Smooth muscle cell (in vitro differentiated cells): ENCODE measurements at regions not wholly inside any gene's neighbourhood (a gene's known extent, or its start where the extent isn't known, plus 50 kb on each side); places are given as distances from the start of the nearest gene placed in this dataset.

Experiments
- DNase-seq: peaks from one replicate; lab custom pipeline; 2025; ENCODE audit not compliant: unreplicated experiment; lab: John Stamatoyannopoulos, UW
- H2AFZ ChIP-seq: fragments of 200-600 bp; sonication (generic); 2 replicates; pipeline ENCODE4 v1.6.0; 2016; ENCODE audit warnings: antibody characterized with exemption, low read depth, mild to moderate bottlenecking
- H3F3A ChIP-seq: fragments of 200-600 bp; sonication (generic); 2 replicates; pipeline ENCODE4 v1.6.0; 2017; ENCODE audit warnings: antibody characterized with exemption, low read depth
- H3K27ac ChIP-seq: fragments of 200-600 bp; sonication (generic); 2 replicates; pipeline ENCODE4 v1.5.1; 2016; ENCODE audit warnings: low read depth, mild to moderate bottlenecking
- H3K27me3 ChIP-seq: fragments of 200-600 bp; sonication (generic); 2 replicates; pipeline ENCODE4 v1.6.1; 2016; ENCODE audit warnings: low read depth, mild to moderate bottlenecking
- H3K36me3 ChIP-seq: fragments of 200-600 bp; sonication (generic); 2 replicates; pipeline ENCODE4 v1.5.1; 2016; ENCODE audit warnings: low read depth
- H3K4me1 ChIP-seq: fragments of 200-600 bp; sonication (generic); 2 replicates; pipeline ENCODE4 v1.5.1; 2016; ENCODE audit warnings: low read depth
- H3K4me2 ChIP-seq: fragments of 200-600 bp; sonication (generic); 2 replicates; pipeline ENCODE4 v1.6.0; 2016; ENCODE audit warnings: mild to moderate bottlenecking
- H3K4me3 ChIP-seq: fragments of 200-600 bp; sonication (generic); 2 replicates; pipeline ENCODE4 v1.5.1; 2016; ENCODE audit warnings: mild to moderate bottlenecking
- H3K79me2 ChIP-seq: fragments of 200-600 bp; sonication (generic); 2 replicates; pipeline ENCODE4 v1.6.0; 2016; ENCODE audit warnings: low read depth, mild to moderate bottlenecking
- H3K9ac ChIP-seq: fragments of 200-600 bp; sonication (generic); 2 replicates; pipeline ENCODE4 v1.6.0; 2016; ENCODE audit warnings: low read depth
- H3K9me3 ChIP-seq: fragments of 200-600 bp; sonication (generic); replicated peaks from 2 replicates; pipeline ENCODE4 v1.5.1; 2016; ENCODE audit warnings: low read depth
- H4K20me1 ChIP-seq: fragments of 200-600 bp; sonication (generic); 2 replicates; pipeline ENCODE4 v1.6.0; 2016; ENCODE audit warnings: low read depth
- WGBS: methylation state at CpG from one replicate; pipeline ENCODE4 v1.1.7; 2016; ENCODE audit warnings: low lambda C conversion rate; 5-methylcytosine and 5-hydroxymethylcytosine counted together
- TF ChIP-seq, protein P1 (sequence below): fragments of 200-600 bp; sonication (generic); IDR thresholded peaks from 2 replicates; pipeline ENCODE4 v1.5.1; 2017; ENCODE audit warnings: borderline replicate concordance, mild to moderate bottlenecking, antibody characterized with exemption; ENCODE audit not compliant: insufficient read depth, poor library complexity, severe bottlenecking

- Histone ChIP-seq H4K20me1 (no peaks in the 10 kb centered on the region), H2AFZ (no peak overlapping the region), H3K4me3 (no peak overlapping the region), H3K4me1 (no peaks in the 10 kb centered on the region), H3F3A (no peaks in the 10 kb centered on the region), H3K27ac (no peak overlapping the region), H3K9ac (no peak overlapping the region), H3K27me3 (peaks cover 4% of the 10 kb centered on the region), H3K9me3 (no peaks in the 10 kb centered on the region), H3K36me3 (no peaks in the 10 kb centered on the region), H3K79me2 (no peaks in the 10 kb centered on the region), H3K4me2 (no peak overlapping the region)
- no peak for DNase-seq
- TF ChIP-seq, protein P1, sequence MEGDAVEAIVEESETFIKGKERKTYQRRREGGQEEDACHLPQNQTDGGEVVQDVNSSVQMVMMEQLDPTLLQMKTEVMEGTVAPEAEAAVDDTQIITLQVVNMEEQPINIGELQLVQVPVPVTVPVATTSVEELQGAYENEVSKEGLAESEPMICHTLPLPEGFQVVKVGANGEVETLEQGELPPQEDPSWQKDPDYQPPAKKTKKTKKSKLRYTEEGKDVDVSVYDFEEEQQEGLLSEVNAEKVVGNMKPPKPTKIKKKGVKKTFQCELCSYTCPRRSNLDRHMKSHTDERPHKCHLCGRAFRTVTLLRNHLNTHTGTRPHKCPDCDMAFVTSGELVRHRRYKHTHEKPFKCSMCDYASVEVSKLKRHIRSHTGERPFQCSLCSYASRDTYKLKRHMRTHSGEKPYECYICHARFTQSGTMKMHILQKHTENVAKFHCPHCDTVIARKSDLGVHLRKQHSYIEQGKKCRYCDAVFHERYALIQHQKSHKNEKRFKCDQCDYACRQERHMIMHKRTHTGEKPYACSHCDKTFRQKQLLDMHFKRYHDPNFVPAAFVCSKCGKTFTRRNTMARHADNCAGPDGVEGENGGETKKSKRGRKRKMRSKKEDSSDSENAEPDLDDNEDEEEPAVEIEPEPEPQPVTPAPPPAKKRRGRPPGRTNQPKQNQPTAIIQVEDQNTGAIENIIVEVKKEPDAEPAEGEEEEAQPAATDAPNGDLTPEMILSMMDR = no peak
- WGBS = 85% methylated on average over 14 of the region's 14 CpGs
These were observed 518.5 kb downstream of the PTPRU start for GRCh38 chr1:29754573-29755375.

- Histone ChIP-seq H3K79me2 (no peaks in the 10 kb centered on the region), H3K36me3 (no peaks in the 10 kb centered on the region), H3K9me3 (no peaks in the 10 kb centered on the region), H3K4me3 (no peak overlapping the region), H3K27ac (no peak overlapping the region), H3F3A (no peaks in the 10 kb centered on the region), H2AFZ (no peak overlapping the region), H3K4me1 (no peaks in the 10 kb centered on the region), H4K20me1 (no peaks in the 10 kb centered on the region), H3K4me2 (no peak overlapping the region), H3K9ac (no peak overlapping the region), H3K27me3 (peaks cover 4% of the 10 kb centered on the region)
- DNase-seq = no peak
- TF ChIP-seq, protein P1 = no peak
- 76% methylated on average over 3 of the region's 3 CpGs for WGBS
These were observed 517.6 kb downstream of the PTPRU start for GRCh38 chr1:29753771-29754572.

- H3K9ac ChIP-seq = no peak overlapping the region
- no peaks in the 10 kb centered on the region for H3K4me1 ChIP-seq
- no peak overlapping the region for H3K27ac ChIP-seq
- no peak overlapping the region for H3K4me3 ChIP-seq
- WGBS = 57% methylated on average over 1 of the region's 1 CpG
- TF ChIP-seq, protein P1 = no peak
- H3F3A ChIP-seq = no peaks in the 10 kb centered on the region
- H3K4me2 ChIP-seq = no peak overlapping the region
- no peaks in the 10 kb centered on the region for H3K9me3 ChIP-seq
- no peaks in the 10 kb centered on the region for H4K20me1 ChIP-seq
- no peak for DNase-seq
- H3K36me3 ChIP-seq = no peaks in the 10 kb centered on the region
- no peaks in the 10 kb centered on the region for H3K79me2 ChIP-seq
- no peak overlapping the region for H2AFZ ChIP-seq
- peaks cover 4% of the 10 kb centered on the region for H3K27me3 ChIP-seq
These were observed 516.9 kb downstream of the PTPRU start for GRCh38 chr1:29753244-29753643.
